ENCODE measurements at regions not wholly inside any gene's neighbourhood (a gene's known extent, or its start where the extent isn't known, plus 50 kb on each side); places are given as distances from the start of the nearest gene placed in this dataset.
A peak's percentile ranks its signal among the peaks of the same experiment; 100 is the strongest.

GRCh38 chr11:134737563-134738510, 325.8 kb upstream of the B3GAT1 start:
- peak overlapping the region; percentile 80 for H2BK12ac ChIP-seq (ENCODE audit: low read depth, low read length)

More at GRCh38 chr11:134737563-134738510, 325.8 kb upstream of the B3GAT1 start:
- Histone ChIP-seq H3K4me3 (ENCODE audit: extremely low read depth in 1 of 4, insufficient read depth in 2 of 4, low read depth in 3 of 4, low read length in 4 of 4) (no peak overlapping the region), H4K5ac (ENCODE audit: insufficient read length, low read depth, low read length) (no peak overlapping the region), H2BK120ac (replicated peaks; ENCODE audit: low read depth, low read length) (peak overlapping the region; percentile 79), H3K4me1 (replicated peaks in 1 of 4; ENCODE audit: control insufficient read depth in 3 of 4, insufficient read depth in 4 of 4, low read length in 3 of 4) (peaks cover 0 to 8% (median 6%) of the 10 kb centered on the region in 4 experiments; a peak in 6 of 7 replicates), H3K27me3 (replicated peaks in 1 of 4; ENCODE audit: control insufficient read depth in 3 of 4, extremely low read depth in 1 of 4, insufficient read depth in 3 of 4, low read length in 3 of 4) (peaks cover 0 to 3% (median 0%) of the 10 kb centered on the region in 4 experiments; a peak in 1 of 7 replicates), H2AK5ac (ENCODE audit: low read depth, low read length) (peak overlapping the region; percentile 39), H3K18ac (ENCODE audit: extremely low read depth, low read length) (peak overlapping the region; percentile 51), H3K23me2 (ENCODE audit: low read depth, low read length) (peaks cover 18% of the 10 kb centered on the region), H3K79me2 (ENCODE audit: control insufficient read depth in 1 of 2, insufficient read depth in 2 of 2, low read length in 2 of 2) (no peaks in the 10 kb centered on the region), H3K9ac (replicated peaks in 1 of 4; ENCODE audit: extremely low read depth in 1 of 4, low read depth in 3 of 4, low read length in 3 of 4) (no peak overlapping the region), H3K23ac (ENCODE audit: insufficient read length) (no peak overlapping the region), H3K14ac (ENCODE audit: insufficient read length) (peak overlapping the region; percentile 40), H4K8ac (ENCODE audit: extremely low read depth, insufficient read depth, low read length) (no peak overlapping the region; the same call in 1 of the 2 replicates), H4K20me1 (replicated peaks in 1 of 2; ENCODE audit: control insufficient read depth in 1 of 2, insufficient read depth in 2 of 2, low read length in 2 of 2) (peaks cover 0 to 8% of the 10 kb centered on the region in 2 experiments), H3K4ac (replicated peaks; ENCODE audit: insufficient read length, low read depth, low read length) (peak overlapping the region; percentile 78), H3K27ac (ENCODE audit: low read depth, low read length) (no peak overlapping the region; the same call in 1 of the 2 replicates), H3K9me3 (ENCODE audit: insufficient read depth in 2 of 2, low read depth in 1 of 2, low read length in 1 of 2) (no peaks in the 10 kb centered on the region; a peak in 1 of 4 replicates), H3K4me2 (ENCODE audit: insufficient read depth in 1 of 2, low read depth in 2 of 2, low read length in 2 of 2) (0 out of 4 replicates have a peak overlapping the region, but pooled peaks of 1 of the 2 experiments have one; percentile 14), H2BK5ac (ENCODE audit: low read depth, low read length) (no peak overlapping the region), H3K79me1 (ENCODE audit: low read depth, low read length) (0 out of 2 replicates have a peak, but pooled peaks cover 3% of the 10 kb centered on the region), H2BK20ac (ENCODE audit: low read length) (0 out of 2 replicates have a peak overlapping the region, but pooled peaks have one; percentile 34), H3K36me3 (ENCODE audit: control insufficient read depth in 2 of 4, insufficient read depth in 4 of 4, low read length in 3 of 4) (no peaks in the 10 kb centered on the region), H3K56ac (replicated peaks; ENCODE audit: insufficient read length, low read depth, low read length) (no peak overlapping the region), H2AFZ (ENCODE audit: low read length) (no peak overlapping the region), H2BK15ac (ENCODE audit: low read length) (peak overlapping the region; percentile 31; the same call in 1 of the 2 replicates), H4K91ac (replicated peaks; ENCODE audit: insufficient read length, low read length) (peak overlapping the region; percentile 91)
- CTCF ChIA-PET (ENCODE audit: partially characterized antibody): interaction anchor here (0.6 to 1.7 kb wide), 4 partner anchors 11 to 162 kb away, joined by 3 to 8 read pairs (median 3); no protein-coding TSS in a partner anchor
- FAIRE-seq (no peak), DNase-seq (ENCODE audit: low read depth in 1 of 2, low spot score in 2 of 2) (no peak)
- POLR2A ChIA-PET (ENCODE audit: partially characterized antibody): no interaction called here
- WGBS, 2 experiments (ENCODE audit: extremely low coverage in 1 of 2, insufficient coverage in 1 of 2, insufficient read length in 1 of 2, insufficient replicate concordance in 2 of 2, low coverage in 1 of 2, low lambda C conversion rate in 2 of 2, missing lambda C conversion rate in 1 of 2): 83% methylated on average over 12 of the region's 20 CpGs; no CpG with 5 or more reads in 1 of the 2 experiments
- TF ChIP-seq MAX (IDR thresholded peaks at IDR 0.05) (0 out of 2 replicates have a peak, but pooled peaks have one; percentile 33), EZH2 (IDR thresholded peaks at IDR 0.05; ENCODE audit: low read depth, low read length, severe bottlenecking) (no peak), E2F6 (IDR thresholded peaks at IDR 0.05) (peak; percentile 81)
